ENCODE measurements at regions not wholly inside any gene's neighbourhood (a gene's known extent, or its start where the extent isn't known, plus 50 kb on each side); places are given as distances from the start of the nearest gene placed in this dataset.

GRCh38 chr14:36465178-36465577, 54.9 kb downstream of the NKX2-1 start:
- DNase-seq, result no peak
- intact Hi-C loops (cut with DNase I), result no loop called here
- TF ChIP-seq CTCF (IDR thresholded peaks at IDR 0.05), result no peak

GRCh38 chr14:36462890-36463289, 57.1 kb downstream of the NKX2-1 start:
- no peaks in the 10 kb centered on the region for H3K36me3 ChIP-seq
- intact Hi-C loops (cut with DNase I), result no loop called here
- H3K9ac ChIP-seq (ENCODE audit: low read depth in 2 of 2, low read length in 2 of 2), result no peak overlapping the region
- no peaks in the 10 kb centered on the region for H3K27me3 ChIP-seq
- no peak for DNase-seq
- no peak for TF ChIP-seq CTCF (IDR thresholded peaks at IDR 0.05)
- no peaks in the 10 kb centered on the region for H3K9me3 ChIP-seq
- no peak overlapping the region for H3K27ac ChIP-seq
- no peaks in the 10 kb centered on the region for H3K4me1 ChIP-seq
- H3K4me3 ChIP-seq, result no peak overlapping the region

More at GRCh38 chr14:36465178-36465577, 54.9 kb downstream of the NKX2-1 start:
- Histone ChIP-seq H3K27me3 (no peaks in the 10 kb centered on the region), H3K9me3 (no peaks in the 10 kb centered on the region), H3K4me3 (no peak overlapping the region), H3K36me3 (no peaks in the 10 kb centered on the region), H3K9ac (ENCODE audit: low read depth in 2 of 2, low read length in 2 of 2) (no peak overlapping the region), H3K27ac (no peak overlapping the region), H3K4me1 (no peaks in the 10 kb centered on the region)

- no peaks in the 10 kb centered on the region for H3K4me1 ChIP-seq
- TF ChIP-seq CTCF (IDR thresholded peaks at IDR 0.05), result no peak
- no peak for DNase-seq
- H3K36me3 ChIP-seq, result no peaks in the 10 kb centered on the region
- H3K27ac ChIP-seq, result no peak overlapping the region
- no peaks in the 10 kb centered on the region for H3K9me3 ChIP-seq
- H3K27me3 ChIP-seq, result no peaks in the 10 kb centered on the region
- H3K4me3 ChIP-seq, result no peak overlapping the region
- intact Hi-C loops (cut with DNase I), result no loop called here
- H3K9ac ChIP-seq (ENCODE audit: low read depth in 2 of 2, low read length in 2 of 2), result no peak overlapping the region
Observed at GRCh38 chr14:36455241-36455627, 64.8 kb downstream of the NKX2-1 start.

- Histone ChIP-seq H3K4me1 (no peaks in the 10 kb centered on the region), H3K36me3 (no peaks in the 10 kb centered on the region), H3K4me3 (no peak overlapping the region), H3K27me3 (no peaks in the 10 kb centered on the region), H3K9me3 (no peaks in the 10 kb centered on the region), H3K27ac (no peak overlapping the region), H3K9ac (ENCODE audit: low read depth in 2 of 2, low read length in 2 of 2) (no peak overlapping the region)
- TF ChIP-seq CTCF (IDR thresholded peaks at IDR 0.05), result no peak
- DNase-seq, result no peak
- intact Hi-C loops (cut with DNase I), result no loop called here
Observed at GRCh38 chr14:36454599-36455240, 65.3 kb downstream of the NKX2-1 start.

- TF ChIP-seq CTCF (IDR thresholded peaks at IDR 0.05), result no peak
- H3K27ac ChIP-seq, result no peak overlapping the region
- intact Hi-C loops (cut with DNase I), result no loop called here
- no peak overlapping the region for H3K4me3 ChIP-seq
- no peak for DNase-seq
- H3K27me3 ChIP-seq, result no peaks in the 10 kb centered on the region
- H3K9ac ChIP-seq (ENCODE audit: low read depth in 2 of 2, low read length in 2 of 2), result no peak overlapping the region
- H3K4me1 ChIP-seq, result no peaks in the 10 kb centered on the region
- no peaks in the 10 kb centered on the region for H3K36me3 ChIP-seq
- no peaks in the 10 kb centered on the region for H3K9me3 ChIP-seq
Observed at GRCh38 chr14:36452860-36453259, 67.2 kb downstream of the NKX2-1 start.

Measured in colonic mucosa (tissue), 4 donors.